K562 (cell line): ENCODE measurements at regions not wholly inside any gene's neighbourhood (a gene's known extent, or its start where the extent isn't known, plus 50 kb on each side); places are given as distances from the start of the nearest gene placed in this dataset.

Experiments
- ATF4 ChIP-seq: fragments of 450-650 bp; formaldehyde crosslinking; IDR thresholded peaks from 2 replicates; pipeline ENCODE4 v1.4.0; 2022; ENCODE audit warnings: mild to moderate bottlenecking, moderate library complexity
- KAT8 ChIP-seq: fragments of 450-650 bp; IDR thresholded peaks from 2 replicates; pipeline ENCODE4 v1.6.1; 2016; ENCODE audit warnings: low read depth, mild to moderate bottlenecking
- MGA ChIP-seq: fragments of 450-650 bp; IDR thresholded peaks from 2 replicates; pipeline ENCODE4 v1.6.1; 2016; ENCODE audit warnings: mild to moderate bottlenecking, moderate library complexity
- SMARCA4 ChIP-seq: fragments of 450-650 bp; IDR thresholded peaks from 2 replicates; pipeline ENCODE4 v1.6.1; 2016
- VEZF1 ChIP-seq: fragments of 200-800 bp; sonication (Bioruptor generic); IDR thresholded peaks from 2 replicates; pipeline ENCODE4 v1.6.1; 2017; ENCODE audit warnings: missing genetic modification characterization, missing compliant biosample characterization
- TF ChIP-seq, protein P1 (sequence below): conservative IDR thresholded peaks from 2 replicates; pipeline ENCODE4 v1.6.1; 2011; ENCODE audit warnings: low read depth, mild to moderate bottlenecking, low read length; ENCODE audit not compliant: control insufficient read depth

- TF ChIP-seq MGA (no peak), VEZF1 (CRISPR knock-in tag) (no peak), ATF4 (CRISPR knock-in tag) (no peak), KAT8 (no peak), SMARCA4 (no peak)
- TF ChIP-seq, protein P1, sequence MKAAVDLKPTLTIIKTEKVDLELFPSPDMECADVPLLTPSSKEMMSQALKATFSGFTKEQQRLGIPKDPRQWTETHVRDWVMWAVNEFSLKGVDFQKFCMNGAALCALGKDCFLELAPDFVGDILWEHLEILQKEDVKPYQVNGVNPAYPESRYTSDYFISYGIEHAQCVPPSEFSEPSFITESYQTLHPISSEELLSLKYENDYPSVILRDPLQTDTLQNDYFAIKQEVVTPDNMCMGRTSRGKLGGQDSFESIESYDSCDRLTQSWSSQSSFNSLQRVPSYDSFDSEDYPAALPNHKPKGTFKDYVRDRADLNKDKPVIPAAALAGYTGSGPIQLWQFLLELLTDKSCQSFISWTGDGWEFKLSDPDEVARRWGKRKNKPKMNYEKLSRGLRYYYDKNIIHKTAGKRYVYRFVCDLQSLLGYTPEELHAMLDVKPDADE, result no peak
Observed at GRCh38 chr18:34511435-34511834, 198.7 kb upstream of the DTNA start (continued).
